DMS53 treated with DMSO at 0.1 percent for 48 hours (cell line): ENCODE measurements at regions not wholly inside any gene's neighbourhood (a gene's known extent, or its start where the extent isn't known, plus 50 kb on each side); places are given as distances from the start of the nearest gene placed in this dataset.

ENCODE experiments used
- DNase-seq: peaks from one replicate; lab custom pipeline; 2025; ENCODE audit not compliant: unreplicated experiment; lab: John Stamatoyannopoulos, UW

DNA sequence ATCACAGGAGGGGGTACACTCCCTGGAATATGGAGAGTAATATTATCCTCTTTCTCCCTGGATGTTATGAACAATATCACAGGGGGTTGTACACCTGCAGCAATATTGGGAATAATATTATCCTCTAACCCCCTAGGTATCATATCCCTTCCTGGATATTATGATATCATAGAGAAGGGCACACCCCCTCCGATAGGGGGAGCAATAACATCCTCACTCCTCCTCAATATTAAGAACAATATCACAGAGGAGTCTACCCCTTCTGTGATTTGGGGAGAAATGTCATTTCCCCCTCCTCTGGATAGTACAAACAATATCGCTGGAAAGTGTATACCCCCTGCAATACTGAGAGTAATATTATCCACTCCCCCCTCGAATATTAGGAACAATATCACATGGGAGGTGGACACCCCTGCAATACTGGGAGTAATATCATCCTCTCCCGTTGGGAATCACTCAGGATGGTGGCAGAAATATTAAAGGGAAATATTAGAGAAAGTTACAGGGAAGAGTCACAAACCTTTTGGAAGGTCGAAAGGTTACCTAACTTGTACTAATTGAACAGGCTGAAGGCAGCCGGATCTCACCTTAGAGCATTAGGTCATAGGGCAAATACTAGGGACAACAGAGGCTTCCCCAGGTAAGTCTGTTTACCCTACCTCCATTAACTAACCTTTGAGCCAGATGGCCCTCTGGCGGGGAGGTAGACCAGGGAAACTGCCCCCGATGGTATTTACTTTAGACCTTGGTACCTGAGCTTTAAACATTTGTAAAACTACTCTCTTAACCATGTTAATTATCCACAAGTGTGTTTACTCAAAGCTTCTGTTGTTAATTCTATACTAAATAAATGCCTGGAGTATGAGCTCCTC is 57.5 kb upstream of the FREM1 start:
- DNase-seq = peak; percentile 22

DNA sequence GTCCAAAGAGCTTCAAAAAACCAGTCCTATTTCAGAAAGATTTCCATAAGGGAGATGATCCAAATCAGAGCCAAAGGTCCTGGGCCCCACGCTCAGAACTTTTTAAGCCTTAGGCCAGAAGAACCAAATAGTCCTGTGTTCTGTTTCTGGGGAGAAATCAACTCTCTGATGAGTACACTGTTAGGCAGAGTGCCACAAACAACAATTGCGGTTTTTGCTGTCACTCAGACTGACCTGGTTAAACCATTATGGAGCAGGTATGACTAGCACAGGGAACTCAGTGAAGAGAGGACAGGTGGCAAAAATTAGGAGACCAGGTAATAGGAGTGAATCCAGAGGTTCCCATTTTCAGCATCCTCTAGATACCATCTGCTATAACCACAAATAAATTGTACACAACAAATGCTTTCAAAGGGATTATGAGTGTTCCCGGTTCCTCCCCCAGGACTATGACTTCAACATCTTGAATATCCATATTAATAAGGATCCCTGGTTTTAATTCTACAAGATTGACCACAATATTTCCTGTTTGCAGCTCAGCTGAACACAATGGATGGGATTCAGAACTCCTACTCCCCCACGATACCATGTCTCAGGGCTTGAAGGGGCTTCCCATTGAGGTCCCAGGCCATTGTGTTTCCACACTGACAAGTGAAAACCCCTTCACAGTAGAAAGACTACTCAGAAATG is 52.1 kb upstream of the FREM1 start:
- DNase-seq = no peak

DNA sequence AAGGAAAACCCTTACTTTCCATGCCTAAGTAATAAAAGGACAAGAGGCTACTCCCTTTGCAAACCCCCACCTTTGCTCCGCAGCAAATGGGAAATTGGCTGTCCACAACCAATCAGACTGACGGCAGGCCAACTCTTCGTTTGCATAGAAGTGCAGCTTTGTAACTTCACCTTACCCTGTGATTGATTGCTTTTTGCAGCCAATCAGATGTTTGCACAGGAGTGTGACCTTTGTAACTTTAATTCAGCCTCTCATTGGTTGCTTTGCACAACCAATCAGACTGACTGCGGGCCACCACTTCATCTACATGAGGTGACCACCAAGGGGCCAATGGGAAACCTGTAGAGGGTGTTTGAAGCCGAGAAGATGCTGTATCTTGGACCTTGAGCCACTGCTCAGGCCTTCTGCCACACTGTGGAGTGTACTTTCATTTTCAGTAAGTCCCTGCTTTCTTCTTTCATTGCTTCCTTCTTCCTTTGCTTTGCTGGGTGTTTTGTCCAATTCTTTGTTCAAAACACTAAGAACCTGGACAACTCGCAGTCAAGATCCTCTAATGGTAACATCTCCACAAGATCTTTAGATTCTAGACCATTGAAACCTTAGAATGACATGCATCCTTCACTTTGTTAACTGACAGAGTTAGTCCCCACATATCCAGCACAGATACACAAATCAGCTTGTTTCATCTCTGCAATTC is 51.3 kb upstream of the FREM1 start:
- DNase-seq = no peak

DNA sequence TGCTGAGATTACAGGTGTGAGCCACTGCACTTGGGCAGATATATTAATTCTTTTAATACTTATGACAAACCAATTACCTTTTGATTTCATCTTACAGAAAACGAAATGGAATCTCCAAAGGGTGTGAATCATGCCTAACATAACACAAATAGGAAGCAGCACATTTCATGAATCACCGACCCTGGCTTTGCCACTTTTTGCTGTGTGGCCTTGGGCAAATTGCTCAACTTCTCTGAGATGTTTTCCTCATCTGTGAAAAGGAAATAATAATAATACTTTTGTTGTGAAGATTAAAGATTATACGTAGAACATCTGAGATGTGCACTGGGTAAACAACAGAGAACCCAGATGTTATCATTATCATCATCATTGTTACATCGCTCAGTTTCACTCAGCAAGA is 50.7 kb upstream of the FREM1 start:
- DNase-seq = no peak
